D341Med (cell line): ENCODE measurements at regions not wholly inside any gene's neighbourhood (a gene's known extent, or its start where the extent isn't known, plus 50 kb on each side); places are given as distances from the start of the nearest gene placed in this dataset.

ENCODE experiments used
- DNase-seq: peaks from one replicate; pipeline ENCODE4 v3.0.0; 2012; ENCODE audit warnings: low spot score

DNA sequence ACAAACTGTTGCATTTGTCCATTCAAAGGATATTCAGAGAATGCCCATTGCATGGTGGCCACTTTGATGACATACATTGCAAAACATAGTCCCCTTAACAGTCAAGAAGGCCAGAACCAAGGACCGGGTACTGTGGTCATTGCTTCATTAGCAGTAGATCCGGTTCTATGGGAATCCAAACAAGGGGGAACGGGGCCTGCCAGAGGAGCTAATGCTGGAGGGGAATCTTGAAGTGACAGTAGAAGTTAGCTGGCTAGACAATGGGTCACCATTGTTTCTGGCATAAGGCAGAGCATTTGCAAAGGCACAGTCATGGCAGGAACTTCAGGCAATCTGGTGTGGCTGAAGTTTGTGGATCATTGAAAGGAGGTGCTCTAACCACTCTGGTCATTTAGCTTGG is 279.7 kb downstream of the SS18 start:
- DNase-seq, result no peak

DNA sequence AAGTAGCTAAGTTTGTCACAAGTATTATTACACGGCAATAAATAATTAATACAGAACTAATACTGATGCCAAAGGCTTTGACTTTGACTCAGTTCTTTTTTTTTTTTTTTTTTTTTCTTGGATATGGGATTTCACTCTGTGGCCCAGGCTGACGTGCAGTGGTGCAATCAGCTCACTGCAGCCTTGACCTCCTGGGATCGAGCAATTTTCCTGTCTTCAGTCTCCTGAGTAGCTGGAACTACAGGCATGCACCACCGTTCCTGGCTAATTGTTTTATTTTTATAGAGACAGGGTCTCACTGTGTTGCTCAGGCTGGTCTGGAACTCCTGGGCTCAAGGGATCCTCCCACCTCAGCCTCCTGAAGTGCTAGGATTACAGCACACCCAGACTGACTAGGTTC is 284.5 kb downstream of the SS18 start:
- DNase-seq, result no peak

DNA sequence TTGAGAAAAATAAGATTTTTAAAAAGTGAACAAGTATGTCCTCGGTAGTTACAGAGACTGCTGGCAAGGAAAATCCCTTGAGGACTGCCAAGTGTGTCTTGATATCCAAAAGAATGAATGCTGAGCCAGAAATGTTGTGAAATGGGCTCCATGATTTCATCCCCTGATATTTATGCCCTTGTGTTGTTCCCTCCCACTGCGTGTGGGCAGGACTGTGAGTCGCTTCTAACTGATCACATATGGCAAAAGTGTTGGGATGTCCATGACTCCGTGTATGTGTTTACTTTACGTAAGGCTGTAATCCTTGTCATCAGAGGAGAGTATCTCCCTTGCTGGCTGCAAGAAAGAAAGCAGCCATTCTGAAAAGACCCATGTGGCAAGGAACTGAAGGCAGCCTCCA is 285.1 kb downstream of the SS18 start:
- DNase-seq, result no peak

GRCh38 chr18:25799231-25799630 is 291.2 kb downstream of the SS18 start:
- DNase-seq, result no peak

DNA sequence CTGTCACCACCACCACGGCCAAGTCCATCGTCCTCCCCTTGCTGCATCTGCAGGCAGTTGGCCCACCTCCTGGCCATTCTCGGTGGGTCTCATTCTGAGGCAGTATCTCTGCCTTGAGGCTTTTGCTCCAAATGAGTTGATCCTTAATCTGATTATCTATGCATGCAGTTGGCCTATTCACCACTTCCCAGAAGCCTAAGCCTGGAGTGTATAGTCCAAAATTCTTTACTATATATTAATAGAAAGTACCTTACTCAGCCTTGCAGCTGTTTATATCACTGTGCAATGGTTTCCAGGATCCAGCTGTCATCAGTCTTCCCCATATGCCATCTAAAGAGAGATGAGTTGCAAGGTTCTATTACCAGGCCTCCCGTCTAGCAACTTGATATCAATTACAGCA is 292.4 kb downstream of the SS18 start:
- DNase-seq, result no peak

DNA sequence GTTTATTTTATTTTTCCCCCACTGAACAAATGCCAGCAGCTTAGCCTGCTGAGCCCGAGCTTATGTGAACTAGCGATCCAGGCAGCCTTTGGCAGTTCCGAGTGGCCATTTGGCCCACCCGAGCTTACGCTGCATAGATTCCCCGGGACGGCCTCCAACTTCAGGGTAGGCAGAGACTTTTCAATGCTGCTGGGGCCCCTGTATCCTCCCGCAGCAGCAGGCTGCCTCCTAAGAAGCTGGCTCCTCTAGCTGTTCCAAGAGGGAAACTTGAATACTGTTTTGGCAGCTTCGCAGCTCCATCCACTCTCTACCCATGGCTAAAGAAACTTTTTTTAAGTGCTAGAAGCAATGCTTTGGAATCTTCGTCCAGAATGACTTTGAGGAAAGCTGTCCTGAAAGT is 295.2 kb downstream of the SS18 start:
- DNase-seq, result no peak

DNA sequence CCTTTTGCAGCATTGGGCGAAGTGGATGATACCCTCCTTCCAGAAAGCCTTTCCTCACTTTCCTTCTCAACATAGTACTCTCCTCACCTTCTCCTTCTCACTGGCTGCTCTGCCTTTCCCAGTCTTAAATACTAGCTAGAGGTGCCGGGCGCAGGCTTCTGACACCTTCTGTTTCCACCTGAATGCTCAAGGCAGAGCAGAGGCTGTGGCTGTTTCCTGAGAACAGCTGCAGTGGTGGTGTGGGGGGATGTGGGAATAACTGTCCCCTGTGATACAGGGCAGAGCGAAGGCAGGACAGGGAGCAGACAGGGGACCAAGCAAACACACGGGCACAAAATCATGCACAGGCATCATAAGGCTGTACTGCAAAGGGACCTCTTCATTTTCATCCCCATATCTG is 303.1 kb downstream of the SS18 start:
- no peak for DNase-seq

GRCh38 chr18:25786758-25787157 is 303.7 kb downstream of the SS18 start:
- no peak for DNase-seq

DNA sequence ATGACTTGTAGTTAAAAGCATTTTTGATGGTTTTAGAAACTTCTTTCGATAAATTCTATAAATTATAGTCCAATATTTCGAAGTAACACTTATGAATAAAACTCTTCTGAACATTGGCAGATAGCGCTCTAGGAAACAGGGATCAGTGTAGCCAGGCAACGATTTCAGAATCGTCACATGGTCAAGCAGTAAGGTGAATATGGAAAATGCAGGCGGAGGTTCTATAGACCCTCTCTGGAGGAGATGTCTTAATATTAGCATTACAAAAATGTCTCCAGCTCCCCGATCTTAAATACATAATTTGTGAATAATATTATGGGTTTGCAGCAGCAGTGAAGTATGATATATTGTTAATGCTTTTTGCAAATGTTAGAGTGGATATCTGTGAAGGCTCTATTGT is 310.3 kb downstream of the SS18 start:
- DNase-seq, result no peak

DNA sequence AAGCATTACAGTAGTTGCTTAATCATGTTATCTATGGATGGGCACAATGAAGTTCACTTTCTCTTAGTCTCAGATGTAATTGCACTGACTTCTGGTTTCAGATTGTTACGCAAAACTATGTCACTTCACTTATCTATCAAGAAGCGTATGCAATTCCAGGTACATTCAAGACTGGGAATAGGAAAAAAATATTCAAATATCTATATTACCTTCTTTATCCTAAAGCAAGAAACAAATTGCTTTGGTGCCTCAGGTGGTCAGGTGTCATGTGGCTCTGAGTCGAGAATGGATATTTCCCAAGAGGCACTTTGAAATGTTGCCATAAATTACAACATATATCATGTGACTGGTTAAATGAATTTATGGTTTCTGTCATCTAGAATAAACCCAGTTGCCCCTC is 318.6 kb downstream of the SS18 start:
- no peak for DNase-seq

GRCh38 chr18:25764777-25765176 is 325.6 kb downstream of the SS18 start:
- DNase-seq, result no peak

DNA sequence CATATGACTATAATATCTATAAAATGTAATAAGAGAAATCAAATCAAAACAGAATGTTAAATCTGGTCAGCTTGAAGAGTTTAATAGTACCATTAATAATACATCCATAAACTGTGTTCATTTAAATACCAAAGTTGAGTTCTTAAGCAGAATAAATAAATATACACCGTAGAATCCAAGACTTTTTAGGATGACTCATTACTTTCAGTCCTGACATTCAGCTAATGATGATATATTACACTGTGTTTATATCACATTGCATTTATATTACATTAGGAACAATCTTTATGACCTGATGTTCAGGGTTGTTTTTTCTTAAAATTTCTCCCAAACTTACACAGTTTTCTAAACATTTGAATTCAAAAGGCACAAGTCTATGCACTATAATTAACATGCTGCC is 331.3 kb downstream of the SS18 start:
- DNase-seq, result no peak

DNA sequence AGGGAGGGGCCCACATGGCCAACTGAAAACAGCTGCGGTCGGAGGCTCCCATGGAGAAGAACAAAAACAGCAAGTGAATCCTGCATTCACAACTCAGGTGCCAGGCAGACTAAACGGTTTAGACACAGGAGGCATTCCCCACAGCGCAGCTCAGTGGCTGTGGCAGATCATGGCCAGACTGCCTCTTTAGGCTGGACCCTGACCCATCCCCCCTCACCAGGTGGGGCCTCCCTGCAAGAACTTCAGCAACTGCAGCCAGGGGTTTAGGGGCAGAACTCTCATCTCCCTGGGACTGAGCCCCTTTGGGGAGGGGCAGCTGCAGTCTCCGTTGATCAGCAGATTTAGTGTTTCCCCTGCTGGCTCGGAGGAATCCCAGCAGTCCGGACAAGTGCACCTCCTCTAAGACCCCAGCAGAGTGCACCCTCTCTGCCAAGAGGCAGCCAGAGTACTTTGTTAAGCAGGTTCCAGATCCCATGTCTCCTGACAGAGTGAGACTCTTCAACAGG is 346.7 kb downstream of the SS18 start:
- DNase-seq, result no peak

- no peak for DNase-seq
These were observed 351.0 kb downstream of the SS18 start for GRCh38 chr18:25739376-25739775.

GRCh38 chr18:25737710-25738311 is 352.6 kb downstream of the SS18 start:
- no peak for DNase-seq

DNA sequence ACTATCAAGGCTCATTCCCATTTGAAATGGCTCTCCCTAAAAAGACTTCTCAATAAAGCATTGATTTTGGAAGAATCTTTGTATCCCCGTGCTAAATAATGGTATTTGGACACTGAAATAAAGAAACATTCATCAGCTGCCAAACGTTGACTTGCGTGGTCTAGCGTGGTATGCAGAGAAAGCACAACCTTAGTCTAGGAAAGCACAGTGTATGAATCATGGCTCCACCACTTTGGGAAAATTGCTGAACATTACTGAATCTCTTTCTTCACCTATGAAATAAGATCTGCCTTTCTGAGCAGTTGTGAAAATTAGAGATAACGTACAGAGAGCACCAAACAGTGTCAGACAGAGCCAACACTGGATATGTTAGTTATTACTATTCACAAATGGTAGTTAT is 353.9 kb downstream of the SS18 start:
- DNase-seq, result no peak

DNA sequence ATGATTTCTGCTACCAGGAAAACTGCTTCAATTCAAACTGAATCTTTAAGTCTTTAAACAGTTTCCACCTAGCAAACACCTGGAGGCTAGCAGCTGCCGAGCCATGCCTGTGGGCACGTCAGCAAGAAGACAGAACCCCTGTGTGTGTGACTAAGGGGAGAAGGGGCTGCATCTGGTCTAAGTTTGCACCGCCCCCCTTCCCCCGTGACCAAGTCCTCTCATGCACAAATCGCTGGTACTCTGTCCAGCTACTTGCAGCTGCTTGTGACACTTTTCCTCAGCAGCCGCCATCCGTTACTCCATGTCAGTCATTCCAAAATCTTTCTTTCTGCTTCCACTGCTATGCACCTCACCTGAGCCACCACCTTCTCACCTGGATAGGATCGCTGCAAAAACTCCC is 355.0 kb downstream of the SS18 start:
- DNase-seq, result no peak

DNA sequence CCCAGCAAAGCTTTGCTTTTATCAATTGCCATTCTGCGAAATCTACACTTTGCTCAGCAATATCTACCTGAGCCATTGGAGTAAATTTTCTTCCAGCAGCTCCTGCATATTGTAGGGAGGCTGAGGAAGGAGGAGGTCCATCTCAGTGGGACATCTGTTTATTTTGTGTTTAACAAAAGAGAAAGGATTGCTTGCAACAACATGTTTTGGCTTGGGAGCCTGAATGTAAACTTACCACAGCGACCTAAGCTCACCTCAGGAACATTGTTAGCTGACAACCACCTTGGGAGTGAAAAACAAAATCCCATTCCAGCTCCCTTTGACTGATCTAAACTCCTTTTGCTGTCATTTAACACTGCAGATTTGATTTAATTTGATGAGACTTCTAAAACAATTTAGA is 356.1 kb downstream of the SS18 start:
- no peak for DNase-seq

GRCh38 chr18:25732862-25733261 is 357.6 kb downstream of the SS18 start:
- DNase-seq, result no peak

- DNase-seq, result no peak
These were observed 361.3 kb downstream of the SS18 start for GRCh38 chr18:25729072-25729471.

DNA sequence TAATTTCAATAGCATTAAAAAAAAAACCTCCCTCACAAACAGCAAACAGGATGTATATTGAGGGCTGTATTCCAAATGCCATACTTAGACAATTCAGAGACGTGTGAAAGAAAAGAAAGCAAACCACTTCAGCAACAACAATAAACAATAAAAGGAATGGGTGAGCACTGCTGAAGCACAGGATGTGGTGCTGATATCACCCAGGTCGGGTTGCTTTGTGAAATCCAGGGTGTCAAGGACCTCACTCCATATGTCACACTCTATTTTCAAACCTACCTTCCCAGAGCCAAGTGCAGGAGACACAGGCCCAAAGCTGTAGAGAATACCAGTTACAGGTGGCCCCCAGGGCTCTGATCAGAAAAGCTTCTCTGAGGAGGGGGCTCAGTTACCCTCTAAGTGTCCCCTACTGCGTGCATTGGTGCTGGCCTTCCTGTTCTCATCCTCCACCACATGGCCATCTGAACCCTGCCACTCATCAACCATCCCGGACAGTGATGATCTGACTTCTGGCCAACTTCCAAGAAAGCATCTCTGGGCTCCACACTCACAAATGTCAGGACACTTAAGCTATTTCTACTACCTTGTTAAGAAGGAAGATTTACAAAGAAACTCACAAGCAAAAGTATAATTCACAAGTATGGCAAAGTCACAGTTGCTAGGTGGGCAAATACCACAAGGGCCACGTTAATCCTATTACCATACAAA is 363.0 kb downstream of the SS18 start:
- DNase-seq, result no peak

GRCh38 chr18:25726298-25726697 is 364.1 kb downstream of the SS18 start:
- no peak for DNase-seq

- no peak for DNase-seq
These were observed 364.9 kb downstream of the SS18 start for GRCh38 chr18:25725501-25725900.

GRCh38 chr18:25724997-25725396 is 365.4 kb downstream of the SS18 start:
- no peak for DNase-seq
